Suppressor macrophage treated with lipopolysaccharide for 4 hours (primary cell): ENCODE measurements at regions not wholly inside any gene's neighbourhood (a gene's known extent, or its start where the extent isn't known, plus 50 kb on each side); places are given as distances from the start of the nearest gene placed in this dataset.
A peak's percentile ranks its signal among the peaks of the same experiment; 100 is the strongest.

Experiments
- DNase-seq: peaks from one replicate; pipeline ENCODE4 v3.0.0-alpha.2; 2020

DNA sequence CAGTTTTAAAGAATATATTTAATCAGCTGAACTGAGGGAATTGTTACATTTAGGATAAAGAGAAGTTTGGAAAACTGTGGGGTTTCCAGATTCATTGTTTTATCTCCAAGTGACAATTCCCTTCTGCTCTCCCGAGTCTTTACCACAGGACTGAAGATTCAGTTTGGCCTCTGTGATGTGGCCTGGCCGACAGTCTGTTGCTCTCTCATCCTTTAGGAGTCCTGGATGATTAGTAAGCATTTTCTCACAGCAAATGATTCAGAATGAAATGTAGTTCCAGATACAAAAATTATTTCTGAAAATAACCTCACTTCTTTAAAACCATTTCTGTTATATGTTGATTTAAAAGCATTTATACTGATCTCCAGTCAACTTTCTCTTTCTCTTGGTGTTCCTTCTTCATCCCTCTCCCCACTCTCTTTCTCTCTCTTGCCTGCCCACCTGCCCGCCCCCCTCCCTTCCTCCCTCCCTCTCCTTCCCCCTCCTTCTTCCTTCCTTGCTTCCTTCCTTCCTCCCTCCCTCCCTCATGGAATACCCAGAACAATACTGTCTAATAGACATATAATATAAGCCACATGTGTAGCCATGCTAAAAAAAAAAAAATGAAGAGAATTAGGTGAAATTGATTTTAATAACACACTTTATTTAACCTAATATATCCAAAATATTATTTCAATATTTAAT is 254.9 kb downstream of the PRL start:
- DNase-seq: no peak

DNA sequence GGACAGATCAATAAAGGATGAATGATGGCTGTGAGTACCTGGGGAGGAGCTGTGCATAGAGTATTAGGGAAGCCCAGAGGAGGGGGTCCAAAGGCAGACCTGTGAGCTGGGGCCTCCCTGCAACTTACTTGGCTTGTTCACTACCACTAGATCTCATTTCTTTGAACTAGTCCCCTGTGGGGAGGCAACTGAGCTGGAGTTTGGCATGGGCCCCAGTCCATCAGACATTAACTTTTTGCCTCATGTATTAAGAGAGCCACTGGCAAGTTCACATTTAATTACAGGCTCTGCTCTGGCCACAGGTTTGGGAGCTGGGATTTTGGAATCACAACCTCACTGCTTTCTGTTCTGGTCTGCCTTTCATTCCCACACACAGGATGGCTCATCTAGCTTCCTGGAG is 254.1 kb downstream of the PRL start:
- no peak for DNase-seq

DNA sequence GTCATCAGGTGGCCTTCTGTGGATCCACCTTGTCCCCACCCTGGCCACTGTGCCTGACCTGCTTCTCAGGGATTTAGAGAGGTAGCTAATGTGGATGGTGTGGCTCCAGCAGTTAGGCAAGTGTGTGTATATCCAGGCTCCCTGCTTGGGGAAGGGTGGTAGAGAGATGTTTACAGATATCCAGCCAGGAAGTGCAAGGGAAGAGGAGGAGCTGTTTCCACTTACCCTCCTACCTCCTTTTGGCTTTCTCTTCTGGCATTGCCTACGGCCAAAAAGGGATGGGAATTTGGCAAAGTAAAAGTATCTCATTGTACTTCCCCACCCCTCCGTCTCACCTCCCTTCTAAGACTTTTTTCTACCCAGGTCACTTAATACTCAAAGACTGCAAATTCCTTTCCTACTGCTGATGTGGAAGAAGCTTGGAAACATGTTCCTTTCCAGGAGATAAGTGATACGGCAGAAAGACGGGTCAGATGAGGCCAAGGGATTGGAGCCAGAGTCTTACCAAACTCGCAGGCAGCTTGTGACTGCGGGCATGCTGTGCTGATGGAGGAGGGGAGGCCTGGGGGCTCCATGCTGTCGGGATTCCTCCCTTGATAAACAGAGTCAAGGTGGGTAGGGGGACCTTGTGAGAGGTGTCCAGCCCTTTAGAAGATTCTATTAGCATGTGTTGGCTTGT is 253.4 kb downstream of the PRL start:
- no peak for DNase-seq

DNA sequence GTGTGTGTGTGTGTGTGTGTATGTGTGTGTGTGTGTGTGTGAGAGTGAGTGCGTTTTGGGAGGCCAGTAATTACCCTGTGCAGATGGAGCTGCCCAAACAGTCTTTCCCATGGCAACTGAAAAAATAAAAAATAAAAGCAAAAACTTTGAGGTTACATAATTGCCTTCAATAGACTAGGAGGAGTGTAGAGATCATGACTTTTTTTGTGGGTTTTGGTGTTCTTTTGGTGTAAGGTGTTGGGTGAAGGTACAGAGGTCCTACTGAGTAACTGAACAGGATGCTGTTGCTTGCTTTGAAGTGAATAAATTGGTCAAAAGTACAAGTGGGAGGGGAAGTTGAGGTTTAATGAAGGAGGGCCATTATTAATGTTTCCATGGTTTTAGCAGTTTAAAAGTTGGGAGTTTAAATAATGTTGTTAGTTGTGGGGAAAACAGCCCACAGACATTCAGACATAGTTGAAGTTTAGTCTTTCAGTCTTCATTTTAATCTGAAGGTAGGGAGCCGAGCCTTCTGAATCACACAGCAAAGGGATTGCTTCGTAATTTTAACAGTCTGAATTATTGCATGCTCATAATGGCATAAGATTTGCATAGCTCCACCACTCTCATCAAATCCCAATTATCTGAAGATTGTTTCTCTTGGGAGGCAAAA is 251.4 kb downstream of the PRL start:
- no peak for DNase-seq

DNA sequence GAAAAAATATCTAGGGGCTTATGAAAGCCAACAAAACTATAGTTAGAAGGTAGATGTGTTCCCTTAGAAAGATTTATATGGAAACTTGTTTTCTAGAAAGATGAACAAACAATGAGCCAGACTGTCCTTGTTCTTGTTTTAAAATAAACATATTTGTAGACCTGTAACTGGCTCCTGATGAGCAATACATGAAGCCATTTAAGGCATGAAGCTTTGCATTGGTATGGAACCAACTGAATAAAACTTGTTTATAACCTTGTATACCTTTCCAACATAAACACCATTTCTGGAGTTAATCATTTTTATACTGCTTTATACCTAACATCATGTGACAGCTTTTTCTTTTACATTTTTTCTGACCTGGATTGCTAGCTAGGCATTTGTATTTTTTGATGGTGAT is 247.8 kb downstream of the PRL start:
- no peak for DNase-seq

DNA sequence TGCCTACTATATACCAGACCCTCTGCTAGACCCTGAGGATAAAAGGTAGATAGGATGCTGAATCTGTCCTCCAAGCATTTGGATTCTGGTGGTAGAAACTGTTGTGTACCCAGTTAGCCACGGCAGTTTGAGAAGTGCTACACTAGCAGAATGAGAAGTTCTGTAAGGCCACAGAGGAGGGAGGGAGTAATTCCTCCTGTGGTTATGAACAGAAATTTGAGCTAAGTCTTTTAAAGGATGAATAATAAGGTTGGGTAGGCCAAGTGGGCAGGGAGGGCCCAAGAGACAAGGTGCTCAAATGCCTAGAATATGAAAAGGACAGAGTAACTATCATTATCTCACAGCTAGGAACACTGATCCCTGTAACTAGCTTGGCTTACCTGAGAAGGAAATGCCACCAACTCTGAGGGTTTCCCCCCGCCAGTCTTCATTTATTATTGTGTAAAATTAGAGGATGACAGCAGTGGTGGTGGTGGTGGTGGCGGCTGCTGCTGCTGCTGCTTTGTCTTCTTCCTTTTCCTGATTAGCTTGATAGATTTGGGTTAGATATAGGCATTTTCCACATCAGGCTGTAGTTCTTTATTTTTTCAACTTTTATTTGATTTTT is 243.3 kb downstream of the PRL start:
- no peak for DNase-seq

DNA sequence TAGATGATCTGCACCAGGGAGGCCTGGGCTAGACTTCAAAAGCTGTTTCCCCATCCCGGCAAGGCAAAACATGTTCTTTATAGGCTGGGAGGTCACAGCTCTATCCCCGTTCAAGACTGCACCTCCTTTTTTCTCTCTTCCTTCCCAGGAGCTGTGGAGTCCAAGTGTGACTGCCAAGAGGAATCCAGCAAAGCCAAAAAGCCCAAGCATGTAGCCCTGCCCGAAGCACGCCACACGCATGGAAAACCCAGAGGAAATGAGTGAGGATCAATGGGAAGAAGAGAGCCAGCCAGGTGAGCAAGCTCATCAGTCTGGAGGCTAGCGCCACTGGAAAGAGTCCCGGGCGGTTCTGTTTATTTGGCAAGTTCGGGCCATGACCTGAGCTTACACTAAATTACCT is 240.4 kb downstream of the PRL start:
- no peak for DNase-seq

DNA sequence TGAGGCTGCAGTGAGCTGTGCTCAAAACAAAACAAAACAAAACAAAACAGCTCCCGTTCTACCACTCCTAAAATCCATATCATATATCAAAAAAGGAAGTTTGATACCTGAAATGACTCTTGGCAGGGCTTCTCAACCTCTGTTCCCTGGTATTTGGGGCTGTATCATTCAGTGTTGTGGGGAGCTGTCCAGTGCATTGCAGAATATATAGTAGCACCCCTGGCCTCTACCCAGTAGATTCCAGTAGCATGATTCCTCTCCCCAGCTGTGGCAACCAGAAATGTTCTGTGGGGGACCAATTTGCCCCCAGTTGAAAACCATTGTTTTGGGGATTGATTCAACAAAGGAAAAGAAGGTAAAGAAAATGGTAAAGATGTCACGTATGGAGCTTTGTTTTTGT is 238.9 kb downstream of the PRL start:
- DNase-seq: no peak

DNA sequence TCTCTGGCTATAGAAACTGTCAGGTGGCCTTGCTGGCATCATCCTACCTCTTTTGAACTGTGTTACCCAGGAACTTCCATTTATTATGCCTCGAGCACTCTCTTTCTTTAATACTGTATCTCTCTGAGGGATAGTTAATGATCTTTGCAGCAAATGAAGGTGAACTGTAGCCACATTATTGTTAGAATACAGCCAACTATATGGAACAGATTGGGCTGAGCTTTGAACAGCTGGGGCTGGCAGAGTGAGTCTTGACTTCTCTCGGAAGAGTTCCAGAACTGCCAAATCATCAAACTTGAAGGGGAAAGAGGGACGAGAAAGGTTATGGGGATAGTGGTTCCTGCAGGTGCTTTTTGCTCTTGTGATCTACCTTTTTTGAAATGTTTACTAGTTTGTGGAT is 237.7 kb downstream of the PRL start:
- no peak for DNase-seq

DNA sequence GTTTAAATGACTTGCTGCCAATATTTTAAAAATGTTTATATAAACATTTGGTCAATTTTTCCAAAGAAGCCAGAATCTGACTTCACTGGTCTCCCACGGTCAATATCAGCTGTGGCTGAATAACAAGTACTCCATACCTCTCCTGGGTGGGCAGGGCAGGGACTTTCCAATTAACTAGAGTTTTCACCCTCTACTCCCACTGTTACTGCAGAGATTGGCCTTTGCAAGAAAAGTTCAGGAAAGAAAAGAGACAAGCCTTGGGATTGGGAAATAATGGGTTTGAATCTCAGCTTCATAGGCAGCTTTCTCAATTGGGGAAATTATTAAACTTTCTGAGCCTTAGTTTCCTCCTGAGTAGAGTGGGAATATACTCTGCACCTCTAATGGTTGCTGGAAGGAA is 236.9 kb downstream of the PRL start:
- DNase-seq: peak; percentile 36

DNA sequence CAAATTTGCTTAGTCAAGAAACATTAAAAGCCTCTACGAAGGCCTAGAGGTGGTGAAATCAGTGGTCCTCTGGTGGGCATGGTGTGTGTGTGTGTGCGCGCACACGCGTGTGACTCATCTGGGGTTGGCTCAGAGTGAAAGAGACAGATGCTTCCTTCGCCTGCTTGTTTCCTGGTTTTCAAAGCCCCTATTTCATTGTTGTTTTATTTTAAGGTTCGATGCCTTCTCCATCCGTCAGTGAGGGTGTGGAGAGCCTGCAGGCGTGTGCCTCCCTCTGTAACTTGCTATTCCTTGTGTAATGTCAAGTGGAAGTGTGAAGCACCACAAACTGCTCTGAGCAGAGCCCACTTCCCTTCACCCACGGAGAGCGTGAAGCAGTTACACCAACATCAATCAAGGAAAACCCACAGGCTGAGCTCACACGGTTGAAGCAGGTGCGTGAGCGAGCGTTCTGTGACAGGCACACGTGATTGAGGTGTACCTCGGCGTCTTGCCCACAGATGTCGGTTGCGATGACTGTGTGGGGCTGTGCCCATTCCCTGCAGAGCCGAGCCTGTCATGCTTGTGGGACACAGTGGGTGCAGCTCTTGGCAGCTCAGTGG is 233.9 kb downstream of the PRL start:
- peak; percentile 81 for DNase-seq

DNA sequence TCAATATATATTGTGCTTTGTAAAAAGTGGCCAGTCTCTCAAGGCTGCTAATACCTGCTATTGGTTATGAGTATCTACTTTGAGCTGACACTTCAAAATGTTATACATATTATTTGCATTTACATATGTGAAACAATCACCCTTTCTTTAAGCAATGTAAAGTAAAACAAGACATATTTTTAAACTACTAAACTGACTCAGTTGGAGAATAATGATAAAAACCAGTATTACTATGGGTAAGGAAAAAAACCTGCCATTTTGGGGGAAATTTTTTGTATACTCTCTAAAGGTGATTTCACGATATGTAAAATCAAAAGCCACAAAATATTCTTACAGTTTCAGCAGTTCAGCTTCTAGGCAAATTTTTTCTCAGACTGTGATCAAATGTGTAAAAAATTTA is 232.3 kb downstream of the PRL start:
- DNase-seq: no peak

DNA sequence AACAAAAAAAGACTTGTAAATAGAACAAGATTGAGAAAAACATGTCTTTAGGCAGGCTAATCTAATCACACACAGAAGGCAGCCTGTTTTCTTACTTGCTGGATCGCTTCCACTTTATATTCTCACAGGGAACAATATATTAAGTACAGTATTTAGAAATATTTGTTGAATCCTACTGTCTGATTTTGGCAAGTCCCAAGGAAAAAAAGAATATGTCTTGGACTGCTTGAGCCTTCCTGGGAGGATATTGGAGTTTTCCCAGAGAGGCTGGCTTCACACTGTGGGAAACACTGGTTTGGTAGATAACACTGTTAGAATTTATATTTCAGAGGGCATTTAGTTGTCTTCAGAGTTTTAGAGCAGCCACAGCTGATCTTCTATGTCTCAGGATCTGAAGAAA is 229.7 kb downstream of the PRL start:
- no peak for DNase-seq

DNA sequence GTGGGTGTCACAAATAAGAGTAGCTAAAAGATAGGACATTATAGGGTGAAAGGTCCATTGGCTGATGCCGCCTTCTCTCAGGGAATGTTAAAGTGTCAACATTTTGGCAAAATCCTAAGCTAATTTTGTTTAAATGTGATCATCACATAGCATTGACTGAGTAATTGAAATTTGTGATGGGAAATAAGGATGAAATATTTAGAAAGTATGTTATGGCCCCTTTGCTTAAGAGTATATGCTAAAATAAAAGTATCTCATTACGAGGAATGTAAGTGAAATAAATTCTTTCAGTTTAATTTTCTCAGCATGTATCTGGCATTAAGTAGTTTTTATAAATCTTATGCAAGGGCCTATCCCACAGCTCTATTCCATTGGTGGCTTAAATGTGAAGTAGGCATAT is 229.2 kb downstream of the PRL start:
- DNase-seq: no peak

DNA sequence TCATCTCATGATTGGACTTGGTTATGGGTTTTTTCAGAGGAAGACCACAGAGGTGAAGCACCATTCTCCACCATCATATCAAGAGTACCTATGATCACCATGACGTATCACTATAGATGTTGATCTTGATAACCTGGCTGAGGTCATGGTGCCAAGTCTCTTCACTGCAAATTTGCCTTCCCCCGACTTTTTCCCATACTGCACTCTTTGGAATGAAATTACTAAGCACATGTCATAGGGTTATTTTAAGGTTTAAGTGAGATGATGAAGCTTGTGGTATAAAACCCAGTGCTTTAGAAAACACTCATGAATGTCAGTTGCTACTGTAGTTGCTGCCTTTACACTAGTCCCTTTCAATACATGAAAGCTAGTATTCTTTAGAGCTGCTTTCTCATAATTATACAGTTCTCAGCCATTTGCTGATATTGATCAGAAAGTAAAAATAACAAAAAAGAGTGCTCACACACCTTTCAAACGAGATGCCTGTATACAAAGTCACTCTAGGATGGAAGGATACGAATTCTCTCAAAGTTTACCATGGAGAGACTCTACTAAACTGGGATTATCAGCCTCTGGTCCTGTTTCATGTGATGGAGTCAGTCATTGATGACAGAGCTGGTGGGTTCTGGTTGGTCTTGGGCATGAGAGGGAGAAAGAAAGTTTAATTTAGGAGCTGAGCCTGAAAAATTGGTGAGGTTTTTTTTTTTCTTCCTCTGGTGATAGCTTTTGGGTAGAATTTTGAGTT is 228.1 kb downstream of the PRL start:
- DNase-seq: no peak

DNA sequence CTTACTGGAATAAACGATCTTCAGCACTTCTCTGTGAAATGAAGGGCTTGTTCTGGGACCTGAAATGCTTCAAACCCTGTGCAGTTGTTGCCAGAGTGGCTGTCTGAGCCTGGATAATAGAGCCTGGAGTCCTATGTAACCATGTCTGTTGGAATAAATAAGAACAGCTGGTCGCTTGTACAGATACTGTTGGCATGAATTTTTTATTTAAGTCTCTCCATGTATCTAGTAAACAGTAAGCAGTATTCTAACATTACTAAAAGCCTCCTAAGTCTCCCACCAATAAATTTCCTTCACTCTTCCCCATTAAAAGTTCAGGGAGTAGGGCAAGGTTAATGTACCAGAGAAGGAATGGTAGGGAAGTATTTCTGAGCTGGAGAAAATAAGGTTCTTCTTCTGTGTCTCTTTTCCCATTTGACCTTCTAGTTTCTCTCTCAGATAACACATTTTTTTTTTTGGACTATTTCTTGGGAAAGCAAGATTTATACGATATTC is 227.5 kb downstream of the PRL start:
- no peak for DNase-seq

DNA sequence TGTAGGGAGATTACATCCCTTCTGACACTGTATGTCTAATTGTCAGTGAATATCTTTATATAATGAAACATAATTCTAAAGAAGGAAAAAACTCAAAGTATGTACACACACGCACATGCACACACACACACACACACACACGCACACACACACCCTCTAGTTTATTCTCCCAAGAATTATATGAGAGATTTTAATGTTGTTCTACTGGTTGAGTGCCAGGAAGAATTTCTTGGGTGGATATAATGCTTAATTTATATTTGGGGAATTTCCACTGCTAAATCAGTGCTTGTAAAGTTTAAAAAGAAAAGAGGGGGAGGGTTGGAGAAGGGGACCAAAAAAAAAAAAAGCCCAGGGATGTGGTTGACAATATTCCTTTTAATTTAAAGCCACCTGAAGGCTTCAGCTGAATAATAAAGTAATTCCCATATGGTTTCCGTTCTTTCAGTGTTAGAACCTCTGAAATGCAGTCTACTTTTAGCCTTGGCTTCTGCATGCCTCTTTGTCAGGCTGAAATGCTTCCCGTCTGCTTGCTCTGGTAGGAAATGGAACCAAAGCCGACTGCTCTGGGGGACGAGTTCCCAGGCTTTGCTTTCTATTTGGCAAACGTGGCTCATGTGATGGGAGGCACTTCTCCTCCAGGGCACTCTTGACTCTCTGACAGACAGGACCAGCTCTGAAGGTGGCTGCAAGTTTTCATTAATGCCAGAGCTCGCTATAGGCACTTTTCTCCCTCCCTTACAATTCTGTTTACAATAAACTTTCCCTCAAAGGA is 225.4 kb downstream of the PRL start:
- peak; percentile 66 for DNase-seq

DNA sequence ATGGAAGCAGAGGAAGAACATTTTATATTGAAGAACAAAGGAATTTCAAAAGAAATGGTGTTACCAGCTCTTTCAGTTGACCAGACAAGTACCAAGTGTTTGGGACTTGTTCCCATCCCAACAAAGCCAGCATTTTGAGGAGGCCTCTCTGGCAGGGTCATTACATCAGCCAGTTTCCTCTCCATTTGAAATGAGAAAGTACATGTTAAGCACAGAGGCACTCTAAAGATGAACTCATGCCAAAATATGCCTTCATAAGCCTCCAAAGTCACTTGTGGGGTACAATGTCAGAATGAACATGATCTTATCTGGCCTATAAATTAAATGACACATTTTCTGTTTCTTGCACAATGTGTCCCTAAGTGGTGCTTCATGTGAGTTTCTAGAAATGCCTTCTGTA is 223.9 kb downstream of the PRL start:
- DNase-seq: peak; percentile 18

DNA sequence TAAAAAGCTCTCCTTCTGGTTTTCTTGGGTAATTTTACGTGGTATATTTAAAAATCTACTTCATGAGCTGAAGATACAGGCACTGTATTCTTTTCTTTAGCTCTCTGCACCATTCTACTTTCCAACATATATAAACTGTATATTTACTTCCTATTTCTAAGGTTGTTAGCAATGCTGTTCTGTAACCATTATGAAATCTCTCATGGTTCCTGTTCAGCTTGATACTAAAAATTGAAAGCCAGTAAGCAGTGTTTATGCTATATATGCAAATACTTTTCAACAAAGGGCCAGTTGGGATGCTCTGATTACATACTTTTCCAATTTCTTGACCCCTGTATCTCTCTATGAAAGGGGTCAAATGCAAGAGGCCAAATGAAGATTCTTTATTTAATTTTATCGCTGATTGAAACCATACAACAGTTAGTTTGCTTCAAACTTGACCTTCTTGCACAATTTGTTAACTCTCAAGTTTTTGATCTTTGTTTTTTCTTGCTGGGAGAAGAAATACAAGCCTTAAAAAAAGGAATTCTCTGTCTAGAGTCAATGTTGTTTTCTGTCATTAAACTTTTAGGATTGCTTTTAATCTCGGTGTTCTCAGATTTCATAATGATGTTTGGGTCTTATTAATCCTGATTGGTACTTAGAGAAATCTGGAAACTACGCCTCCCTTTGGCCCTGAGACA is 223.2 kb downstream of the PRL start:
- peak; percentile 46 for DNase-seq

DNA sequence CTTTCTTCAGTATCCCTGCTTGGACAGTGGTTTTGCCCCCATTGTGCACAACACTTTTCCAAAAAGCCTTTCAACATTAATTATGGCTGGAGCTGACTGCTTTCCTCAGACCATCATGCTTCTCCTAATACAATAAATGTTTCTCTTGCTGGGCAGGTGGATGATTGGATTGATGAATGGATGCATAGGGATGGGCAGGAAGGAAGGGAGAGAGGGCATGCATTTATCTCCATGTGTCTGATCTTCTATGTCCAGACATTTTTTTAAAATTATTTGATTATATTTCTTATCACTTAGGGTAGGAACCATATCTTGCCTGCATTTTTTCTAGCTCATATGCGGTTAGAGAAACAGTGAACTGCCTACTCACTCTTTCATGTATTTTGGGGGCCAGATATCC is 218.5 kb downstream of the PRL start:
- no peak for DNase-seq
